ENCODE measurements at regions not wholly inside any gene's neighbourhood (a gene's known extent, or its start where the extent isn't known, plus 50 kb on each side); places are given as distances from the start of the nearest gene placed in this dataset.

- Histone ChIP-seq H3K79me2 (ENCODE audit: low read length) (no peaks in the 10 kb centered on the region), H3K9me3 (ENCODE audit: low read length) (peaks cover 4% of the 10 kb centered on the region; the same call in 1 of the 2 replicates), H3K36me3 (ENCODE audit: insufficient read depth, low read length) (no peaks in the 10 kb centered on the region), H3K4me2 (ENCODE audit: low read depth, low read length, poor library complexity, severe bottlenecking) (no peak overlapping the region), H3K27me3 (ENCODE audit: low read length) (no peaks in the 10 kb centered on the region), H4K20me1 (ENCODE audit: insufficient read depth, low read depth, low read length) (no peaks in the 10 kb centered on the region), H3K4me3 (ENCODE audit: low read length) (no peak overlapping the region), H3K27ac (ENCODE audit: low read length) (no peak overlapping the region), H3K9me2 (replicated peaks; ENCODE audit: insufficient read depth, low read length) (no peaks in the 10 kb centered on the region), H2AFZ (ENCODE audit: low read length) (no peak overlapping the region), H3K9ac (ENCODE audit: low read length) (no peak overlapping the region), H3K4me1 (ENCODE audit: low read length) (no peaks in the 10 kb centered on the region)
- no peak for DNase-seq
Observed at GRCh38 chr21:27795418-27795817, 828.5 kb upstream of the ADAMTS5 start.

- no peaks in the 10 kb centered on the region for H3K9me2 ChIP-seq (replicated peaks; ENCODE audit: insufficient read depth, low read length)
Observed at GRCh38 chr21:27793901-27794300, 827.0 kb upstream of the ADAMTS5 start.

GRCh38 chr21:27787046-27787445 is 820.2 kb upstream of the ADAMTS5 start:
- H3K4me1 ChIP-seq (ENCODE audit: low read length): no peaks in the 10 kb centered on the region

More at GRCh38 chr21:27793901-27794300, 827.0 kb upstream of the ADAMTS5 start:
- no peaks in the 10 kb centered on the region for H3K79me2 ChIP-seq (ENCODE audit: low read length)
- no peaks in the 10 kb centered on the region for H3K4me1 ChIP-seq (ENCODE audit: low read length)
- no peaks in the 10 kb centered on the region for H3K27me3 ChIP-seq (ENCODE audit: low read length)
- H2AFZ ChIP-seq (ENCODE audit: low read length): no peak overlapping the region
- H3K27ac ChIP-seq (ENCODE audit: low read length): no peak overlapping the region
- no peaks in the 10 kb centered on the region for H4K20me1 ChIP-seq (ENCODE audit: insufficient read depth, low read depth, low read length)
- H3K9me3 ChIP-seq (ENCODE audit: low read length): no peaks in the 10 kb centered on the region; the same call in 1 of the 2 replicates
- H3K9ac ChIP-seq (ENCODE audit: low read length): no peak overlapping the region
- DNase-seq: no peak
- no peak overlapping the region for H3K4me2 ChIP-seq (ENCODE audit: low read depth, low read length, poor library complexity, severe bottlenecking)
- H3K36me3 ChIP-seq (ENCODE audit: insufficient read depth, low read length): no peaks in the 10 kb centered on the region
- no peak overlapping the region for H3K4me3 ChIP-seq (ENCODE audit: low read length)

GRCh38 chr21:27779606-27780005 is 812.7 kb upstream of the ADAMTS5 start:
- no peak overlapping the region for H3K9ac ChIP-seq (ENCODE audit: low read length)
- no peaks in the 10 kb centered on the region for H3K79me2 ChIP-seq (ENCODE audit: low read length)
- H3K4me1 ChIP-seq (ENCODE audit: low read length): no peaks in the 10 kb centered on the region
- H4K20me1 ChIP-seq (ENCODE audit: insufficient read depth, low read depth, low read length): no peaks in the 10 kb centered on the region
- H3K4me2 ChIP-seq (ENCODE audit: low read depth, low read length, poor library complexity, severe bottlenecking): no peak overlapping the region
- H3K27ac ChIP-seq (ENCODE audit: low read length): no peak overlapping the region
- no peaks in the 10 kb centered on the region for H3K36me3 ChIP-seq (ENCODE audit: insufficient read depth, low read length)
- H3K27me3 ChIP-seq (ENCODE audit: low read length): no peaks in the 10 kb centered on the region
- H3K4me3 ChIP-seq (ENCODE audit: low read length): no peak overlapping the region
- no peak for DNase-seq
- H2AFZ ChIP-seq (ENCODE audit: low read length): no peak overlapping the region
- no peaks in the 10 kb centered on the region for H3K9me2 ChIP-seq (replicated peaks; ENCODE audit: insufficient read depth, low read length)
- peaks cover 11% of the 10 kb centered on the region; the same call in 1 of the 2 replicates for H3K9me3 ChIP-seq (ENCODE audit: low read length)

More at GRCh38 chr21:27787046-27787445, 820.2 kb upstream of the ADAMTS5 start:
- peaks cover 19% of the 10 kb centered on the region; the same call in 1 of the 2 replicates for H3K9me3 ChIP-seq (ENCODE audit: low read length)
- no peak for DNase-seq
- no peaks in the 10 kb centered on the region for H3K9me2 ChIP-seq (replicated peaks; ENCODE audit: insufficient read depth, low read length)
- no peak overlapping the region for H3K27ac ChIP-seq (ENCODE audit: low read length)
- H3K4me3 ChIP-seq (ENCODE audit: low read length): no peak overlapping the region
- no peak overlapping the region for H3K9ac ChIP-seq (ENCODE audit: low read length)
- H3K4me2 ChIP-seq (ENCODE audit: low read depth, low read length, poor library complexity, severe bottlenecking): no peak overlapping the region
- H3K27me3 ChIP-seq (ENCODE audit: low read length): no peaks in the 10 kb centered on the region
- H2AFZ ChIP-seq (ENCODE audit: low read length): no peak overlapping the region
- no peaks in the 10 kb centered on the region for H3K36me3 ChIP-seq (ENCODE audit: insufficient read depth, low read length)
- no peaks in the 10 kb centered on the region for H3K79me2 ChIP-seq (ENCODE audit: low read length)
- no peaks in the 10 kb centered on the region for H4K20me1 ChIP-seq (ENCODE audit: insufficient read depth, low read depth, low read length)

GRCh38 chr21:27776925-27777553 is 810.2 kb upstream of the ADAMTS5 start:
- no peak overlapping the region for H2AFZ ChIP-seq (ENCODE audit: low read length)
- H3K27ac ChIP-seq (ENCODE audit: low read length): no peak overlapping the region
- no peaks in the 10 kb centered on the region for H3K27me3 ChIP-seq (ENCODE audit: low read length)
- H4K20me1 ChIP-seq (ENCODE audit: insufficient read depth, low read depth, low read length): no peaks in the 10 kb centered on the region
- H3K9me2 ChIP-seq (replicated peaks; ENCODE audit: insufficient read depth, low read length): no peaks in the 10 kb centered on the region
- no peaks in the 10 kb centered on the region for H3K79me2 ChIP-seq (ENCODE audit: low read length)
- H3K36me3 ChIP-seq (ENCODE audit: insufficient read depth, low read length): no peaks in the 10 kb centered on the region
- H3K9me3 ChIP-seq (ENCODE audit: low read length): peaks cover 8% of the 10 kb centered on the region; the same call in 1 of the 2 replicates
- H3K9ac ChIP-seq (ENCODE audit: low read length): no peak overlapping the region
- H3K4me1 ChIP-seq (ENCODE audit: low read length): no peaks in the 10 kb centered on the region
- H3K4me2 ChIP-seq (ENCODE audit: low read depth, low read length, poor library complexity, severe bottlenecking): no peak overlapping the region
- H3K4me3 ChIP-seq (ENCODE audit: low read length): no peak overlapping the region
- DNase-seq: no peak

GRCh38 chr21:27772816-27773215 is 805.9 kb upstream of the ADAMTS5 start:
- no peaks in the 10 kb centered on the region for H3K9me2 ChIP-seq (replicated peaks; ENCODE audit: insufficient read depth, low read length)
- H3K36me3 ChIP-seq (ENCODE audit: insufficient read depth, low read length): no peaks in the 10 kb centered on the region
- H3K4me2 ChIP-seq (ENCODE audit: low read depth, low read length, poor library complexity, severe bottlenecking): no peak overlapping the region
- no peak overlapping the region for H3K4me3 ChIP-seq (ENCODE audit: low read length)
- H3K27me3 ChIP-seq (ENCODE audit: low read length): no peaks in the 10 kb centered on the region
- DNase-seq: no peak
- no peak overlapping the region for H3K27ac ChIP-seq (ENCODE audit: low read length)
- no peaks in the 10 kb centered on the region for H3K4me1 ChIP-seq (ENCODE audit: low read length)
- no peaks in the 10 kb centered on the region for H4K20me1 ChIP-seq (ENCODE audit: insufficient read depth, low read depth, low read length)
- no peak overlapping the region for H3K9ac ChIP-seq (ENCODE audit: low read length)
- H2AFZ ChIP-seq (ENCODE audit: low read length): no peak overlapping the region
- H3K9me3 ChIP-seq (ENCODE audit: low read length): 0 out of 2 replicates have a peak, but pooled peaks cover 6% of the 10 kb centered on the region
- H3K79me2 ChIP-seq (ENCODE audit: low read length): no peaks in the 10 kb centered on the region

- DNase-seq: no peak
- Histone ChIP-seq H3K4me2 (ENCODE audit: low read depth, low read length, poor library complexity, severe bottlenecking) (no peak overlapping the region), H3K27ac (ENCODE audit: low read length) (no peak overlapping the region), H3K4me3 (ENCODE audit: low read length) (no peak overlapping the region), H4K20me1 (ENCODE audit: insufficient read depth, low read depth, low read length) (no peaks in the 10 kb centered on the region), H3K4me1 (ENCODE audit: low read length) (no peaks in the 10 kb centered on the region), H3K36me3 (ENCODE audit: insufficient read depth, low read length) (no peaks in the 10 kb centered on the region), H3K9ac (ENCODE audit: low read length) (no peak overlapping the region), H2AFZ (ENCODE audit: low read length) (no peak overlapping the region), H3K79me2 (ENCODE audit: low read length) (no peaks in the 10 kb centered on the region), H3K9me2 (replicated peaks; ENCODE audit: insufficient read depth, low read length) (no peaks in the 10 kb centered on the region), H3K27me3 (ENCODE audit: low read length) (no peaks in the 10 kb centered on the region), H3K9me3 (ENCODE audit: low read length) (0 out of 2 replicates have a peak, but pooled peaks cover 6% of the 10 kb centered on the region)
Observed at GRCh38 chr21:27771938-27772483, 805.1 kb upstream of the ADAMTS5 start.

GRCh38 chr21:27769763-27770162 is 802.9 kb upstream of the ADAMTS5 start:
- no peak for DNase-seq
- Histone ChIP-seq H3K9ac (ENCODE audit: low read length) (no peak overlapping the region), H3K27me3 (ENCODE audit: low read length) (no peaks in the 10 kb centered on the region), H3K79me2 (ENCODE audit: low read length) (no peaks in the 10 kb centered on the region), H3K4me3 (ENCODE audit: low read length) (no peak overlapping the region), H4K20me1 (ENCODE audit: insufficient read depth, low read depth, low read length) (no peaks in the 10 kb centered on the region), H3K4me2 (ENCODE audit: low read depth, low read length, poor library complexity, severe bottlenecking) (no peak overlapping the region), H2AFZ (ENCODE audit: low read length) (no peak overlapping the region), H3K9me2 (replicated peaks; ENCODE audit: insufficient read depth, low read length) (no peaks in the 10 kb centered on the region), H3K27ac (ENCODE audit: low read length) (no peak overlapping the region), H3K9me3 (ENCODE audit: low read length) (peaks cover 13% of the 10 kb centered on the region; the same call in 1 of the 2 replicates), H3K4me1 (ENCODE audit: low read length) (no peaks in the 10 kb centered on the region), H3K36me3 (ENCODE audit: insufficient read depth, low read length) (no peaks in the 10 kb centered on the region)
